ENCODE measurements at regions not wholly inside any gene's neighbourhood (a gene's known extent, or its start where the extent isn't known, plus 50 kb on each side); places are given as distances from the start of the nearest gene placed in this dataset.

GRCh38 chr13:109990296-109990695 is 203.9 kb upstream of the IRS2 start:
- no peaks in the 10 kb centered on the region for H3K4me1 ChIP-seq (ENCODE audit: control insufficient read depth, low read depth, low read length)
- H3K4me3 ChIP-seq (ENCODE audit: low read length): no peak overlapping the region
- no peaks in the 10 kb centered on the region for H3K79me1 ChIP-seq (ENCODE audit: low read length)
- no peak overlapping the region for H3K27ac ChIP-seq (ENCODE audit: low read depth, low read length)
- H2AK5ac ChIP-seq (ENCODE audit: low read length): no peak overlapping the region
- no peak overlapping the region for H4K5ac ChIP-seq (ENCODE audit: low read length)
- H2BK120ac ChIP-seq (ENCODE audit: low read depth, low read length): no peak overlapping the region
- WGBS (ENCODE audit: extremely low coverage, insufficient coverage, low lambda C conversion rate): no CpG with 5 or more reads among the region's 6 CpGs
- H3K4ac ChIP-seq (ENCODE audit: low read depth, low read length): no peak overlapping the region
- no peak overlapping the region for H3K4me2 ChIP-seq (ENCODE audit: low read length)
- no peaks in the 10 kb centered on the region for H3K36me3 ChIP-seq (ENCODE audit: control insufficient read depth, insufficient read depth, low read length)
- H3K79me2 ChIP-seq (ENCODE audit: control insufficient read depth, insufficient read depth, low read length): no peaks in the 10 kb centered on the region
- no peak overlapping the region for H4K8ac ChIP-seq (ENCODE audit: low read depth, low read length)
- no peak overlapping the region for H3K18ac ChIP-seq (ENCODE audit: low read length)
- H3K9ac ChIP-seq (ENCODE audit: low read length): no peak overlapping the region
- H3K56ac ChIP-seq (ENCODE audit: low read length): no peak overlapping the region
- no peaks in the 10 kb centered on the region for H3K27me3 ChIP-seq (ENCODE audit: insufficient read depth, low read length, poor library complexity)
- DNase-seq: no peak
- no peak overlapping the region for H2BK5ac ChIP-seq (ENCODE audit: low read length)
- no peak overlapping the region for H2BK15ac ChIP-seq (replicated peaks; ENCODE audit: low read depth)
- no peak overlapping the region for H3K23ac ChIP-seq (ENCODE audit: low read length)

GRCh38 chr13:109989686-109990085 is 203.3 kb upstream of the IRS2 start:
- WGBS (ENCODE audit: extremely low coverage, insufficient coverage, low lambda C conversion rate): no CpG with 5 or more reads among the region's 3 CpGs
- Histone ChIP-seq H2BK120ac (ENCODE audit: low read depth, low read length) (no peak overlapping the region), H2AK5ac (ENCODE audit: low read length) (no peak overlapping the region), H3K4ac (ENCODE audit: low read depth, low read length) (no peak overlapping the region), H4K8ac (ENCODE audit: low read depth, low read length) (no peak overlapping the region), H3K4me2 (ENCODE audit: low read length) (no peak overlapping the region), H3K79me2 (ENCODE audit: control insufficient read depth, insufficient read depth, low read length) (no peaks in the 10 kb centered on the region), H3K23ac (ENCODE audit: low read length) (no peak overlapping the region), H3K4me3 (ENCODE audit: low read length) (no peak overlapping the region), H2BK15ac (replicated peaks; ENCODE audit: low read depth) (no peak overlapping the region), H3K4me1 (ENCODE audit: control insufficient read depth, low read depth, low read length) (no peaks in the 10 kb centered on the region), H3K36me3 (ENCODE audit: control insufficient read depth, insufficient read depth, low read length) (no peaks in the 10 kb centered on the region), H3K56ac (ENCODE audit: low read length) (no peak overlapping the region), H4K5ac (ENCODE audit: low read length) (no peak overlapping the region), H3K18ac (ENCODE audit: low read length) (no peak overlapping the region), H3K79me1 (ENCODE audit: low read length) (no peaks in the 10 kb centered on the region), H3K27ac (ENCODE audit: low read depth, low read length) (no peak overlapping the region), H2BK5ac (ENCODE audit: low read length) (no peak overlapping the region), H3K27me3 (ENCODE audit: insufficient read depth, low read length, poor library complexity) (no peaks in the 10 kb centered on the region), H3K9ac (ENCODE audit: low read length) (no peak overlapping the region)
- no peak for DNase-seq

GRCh38 chr13:109989155-109989554 is 202.8 kb upstream of the IRS2 start:
- Histone ChIP-seq H2AK5ac (ENCODE audit: low read length) (no peak overlapping the region), H3K23ac (ENCODE audit: low read length) (no peak overlapping the region), H4K8ac (ENCODE audit: low read depth, low read length) (no peak overlapping the region), H2BK15ac (replicated peaks; ENCODE audit: low read depth) (no peak overlapping the region), H3K56ac (ENCODE audit: low read length) (no peak overlapping the region), H4K5ac (ENCODE audit: low read length) (no peak overlapping the region), H3K36me3 (ENCODE audit: control insufficient read depth, insufficient read depth, low read length) (no peaks in the 10 kb centered on the region), H3K4me1 (ENCODE audit: control insufficient read depth, low read depth, low read length) (no peaks in the 10 kb centered on the region), H3K4me3 (ENCODE audit: low read length) (no peak overlapping the region), H3K4me2 (ENCODE audit: low read length) (no peak overlapping the region), H3K79me1 (ENCODE audit: low read length) (no peaks in the 10 kb centered on the region), H2BK120ac (ENCODE audit: low read depth, low read length) (no peak overlapping the region), H3K27me3 (ENCODE audit: insufficient read depth, low read length, poor library complexity) (no peaks in the 10 kb centered on the region), H2BK5ac (ENCODE audit: low read length) (no peak overlapping the region), H3K18ac (ENCODE audit: low read length) (no peak overlapping the region), H3K27ac (ENCODE audit: low read depth, low read length) (no peak overlapping the region), H3K9ac (ENCODE audit: low read length) (no peak overlapping the region), H3K4ac (ENCODE audit: low read depth, low read length) (no peak overlapping the region), H3K79me2 (ENCODE audit: control insufficient read depth, insufficient read depth, low read length) (no peaks in the 10 kb centered on the region)
- no CpG with 5 or more reads among the region's 4 CpGs for WGBS (ENCODE audit: extremely low coverage, insufficient coverage, low lambda C conversion rate)
- DNase-seq: no peak

- no peak overlapping the region for H3K9ac ChIP-seq (ENCODE audit: low read length)
- no peak overlapping the region for H3K18ac ChIP-seq (ENCODE audit: low read length)
- H3K4ac ChIP-seq (ENCODE audit: low read depth, low read length): no peak overlapping the region
- no peaks in the 10 kb centered on the region for H3K27me3 ChIP-seq (ENCODE audit: insufficient read depth, low read length, poor library complexity)
- H4K5ac ChIP-seq (ENCODE audit: low read length): no peak overlapping the region
- no peak overlapping the region for H2BK5ac ChIP-seq (ENCODE audit: low read length)
- H3K56ac ChIP-seq (ENCODE audit: low read length): no peak overlapping the region
- no peak overlapping the region for H3K23ac ChIP-seq (ENCODE audit: low read length)
- no peak overlapping the region for H3K4me3 ChIP-seq (ENCODE audit: low read length)
- no peak overlapping the region for H4K8ac ChIP-seq (ENCODE audit: low read depth, low read length)
- no peaks in the 10 kb centered on the region for H3K79me2 ChIP-seq (ENCODE audit: control insufficient read depth, insufficient read depth, low read length)
- no peaks in the 10 kb centered on the region for H3K79me1 ChIP-seq (ENCODE audit: low read length)
- no peak overlapping the region for H2BK120ac ChIP-seq (ENCODE audit: low read depth, low read length)
- no peak overlapping the region for H2AK5ac ChIP-seq (ENCODE audit: low read length)
- no peaks in the 10 kb centered on the region for H3K4me1 ChIP-seq (ENCODE audit: control insufficient read depth, low read depth, low read length)
- DNase-seq: no peak
- H3K4me2 ChIP-seq (ENCODE audit: low read length): no peak overlapping the region
- no CpG with 5 or more reads among the region's 1 CpG for WGBS (ENCODE audit: extremely low coverage, insufficient coverage, low lambda C conversion rate)
- no peak overlapping the region for H3K27ac ChIP-seq (ENCODE audit: low read depth, low read length)
- H2BK15ac ChIP-seq (replicated peaks; ENCODE audit: low read depth): no peak overlapping the region
- no peaks in the 10 kb centered on the region for H3K36me3 ChIP-seq (ENCODE audit: control insufficient read depth, insufficient read depth, low read length)
Observed at GRCh38 chr13:109986851-109987250, 200.5 kb upstream of the IRS2 start.

GRCh38 chr13:109985871-109986450 is 199.6 kb upstream of the IRS2 start:
- Histone ChIP-seq H4K8ac (ENCODE audit: low read depth, low read length) (no peak overlapping the region), H3K18ac (ENCODE audit: low read length) (no peak overlapping the region), H2BK15ac (replicated peaks; ENCODE audit: low read depth) (no peak overlapping the region), H3K9ac (ENCODE audit: low read length) (no peak overlapping the region), H3K79me2 (ENCODE audit: control insufficient read depth, insufficient read depth, low read length) (no peaks in the 10 kb centered on the region), H3K23ac (ENCODE audit: low read length) (no peak overlapping the region), H4K5ac (ENCODE audit: low read length) (no peak overlapping the region), H2BK120ac (ENCODE audit: low read depth, low read length) (no peak overlapping the region), H3K36me3 (ENCODE audit: control insufficient read depth, insufficient read depth, low read length) (no peaks in the 10 kb centered on the region), H3K27ac (ENCODE audit: low read depth, low read length) (no peak overlapping the region), H3K4me1 (ENCODE audit: control insufficient read depth, low read depth, low read length) (no peaks in the 10 kb centered on the region), H3K56ac (ENCODE audit: low read length) (no peak overlapping the region), H3K79me1 (ENCODE audit: low read length) (no peaks in the 10 kb centered on the region), H2BK5ac (ENCODE audit: low read length) (no peak overlapping the region), H3K27me3 (ENCODE audit: insufficient read depth, low read length, poor library complexity) (no peaks in the 10 kb centered on the region), H3K4me2 (ENCODE audit: low read length) (no peak overlapping the region), H3K4ac (ENCODE audit: low read depth, low read length) (no peak overlapping the region), H2AK5ac (ENCODE audit: low read length) (no peak overlapping the region), H3K4me3 (ENCODE audit: low read length) (no peak overlapping the region)
- no CpG with 5 or more reads among the region's 6 CpGs for WGBS (ENCODE audit: extremely low coverage, insufficient coverage, low lambda C conversion rate)
- DNase-seq: no peak

GRCh38 chr13:109983447-109983846 is 197.1 kb upstream of the IRS2 start:
- H2BK5ac ChIP-seq (ENCODE audit: low read length): no peak overlapping the region
- H2AK5ac ChIP-seq (ENCODE audit: low read length): no peak overlapping the region
- H3K27me3 ChIP-seq (ENCODE audit: insufficient read depth, low read length, poor library complexity): no peaks in the 10 kb centered on the region
- no peak overlapping the region for H3K56ac ChIP-seq (ENCODE audit: low read length)
- no peaks in the 10 kb centered on the region for H3K36me3 ChIP-seq (ENCODE audit: control insufficient read depth, insufficient read depth, low read length)
- no peak overlapping the region for H3K9ac ChIP-seq (ENCODE audit: low read length)
- no peak overlapping the region for H3K4me3 ChIP-seq (ENCODE audit: low read length)
- no peak for DNase-seq
- H3K27ac ChIP-seq (ENCODE audit: low read depth, low read length): no peak overlapping the region
- no CpG with 5 or more reads among the region's 7 CpGs for WGBS (ENCODE audit: extremely low coverage, insufficient coverage, low lambda C conversion rate)
- no peak overlapping the region for H4K8ac ChIP-seq (ENCODE audit: low read depth, low read length)
- H3K79me1 ChIP-seq (ENCODE audit: low read length): no peaks in the 10 kb centered on the region
- no peaks in the 10 kb centered on the region for H3K4me1 ChIP-seq (ENCODE audit: control insufficient read depth, low read depth, low read length)
- no peak overlapping the region for H3K23ac ChIP-seq (ENCODE audit: low read length)
- no peak overlapping the region for H3K18ac ChIP-seq (ENCODE audit: low read length)
- H4K5ac ChIP-seq (ENCODE audit: low read length): no peak overlapping the region
- H3K79me2 ChIP-seq (ENCODE audit: control insufficient read depth, insufficient read depth, low read length): no peaks in the 10 kb centered on the region
- no peak overlapping the region for H3K4me2 ChIP-seq (ENCODE audit: low read length)
- no peak overlapping the region for H2BK15ac ChIP-seq (replicated peaks; ENCODE audit: low read depth)
- H3K4ac ChIP-seq (ENCODE audit: low read depth, low read length): no peak overlapping the region
- no peak overlapping the region for H2BK120ac ChIP-seq (ENCODE audit: low read depth, low read length)
